NT2/D1 (cell line): ENCODE measurements at regions not wholly inside any gene's neighbourhood (a gene's known extent, or its start where the extent isn't known, plus 50 kb on each side); places are given as distances from the start of the nearest gene placed in this dataset.

Experiments
- SUZ12 ChIP-seq: IDR thresholded peaks from 2 replicates; pipeline ENCODE4 v1.6.1; 2011; ENCODE audit not compliant: insufficient read length, insufficient read depth; ENCODE audit errors: extremely low read depth
- YY1 ChIP-seq: IDR thresholded peaks from 2 replicates; pipeline ENCODE4 v1.6.1; 2011; ENCODE audit not compliant: insufficient read length, insufficient read depth
- ZNF274 ChIP-seq: IDR thresholded peaks from 2 replicates; pipeline ENCODE4 v1.6.1; 2011; ENCODE audit warnings: mild to moderate bottlenecking, low read depth, low read length

- TF ChIP-seq ZNF274 = no peak
- no peak for TF ChIP-seq YY1
- no peak for TF ChIP-seq SUZ12
Measured at GRCh38 chr9:99427260-99427659, 205.2 kb downstream of the SEC61B start.
